Fibroblast of skin of right quadriceps (primary cell): ENCODE measurements at regions not wholly inside any gene's neighbourhood (a gene's known extent, or its start where the extent isn't known, plus 50 kb on each side); places are given as distances from the start of the nearest gene placed in this dataset.
A peak's percentile ranks its signal among the peaks of the same experiment; 100 is the strongest.
"Not testable (repeated sequence)": the region's sequence is repeated elsewhere in the genome, so short reads cannot be mapped to it uniquely, and the experiment has no call there.

Source experiments
- DNase-seq: peaks from one replicate; pipeline ENCODE4 v3.0.0-alpha.2; 2013

- no peak for DNase-seq
These were observed 199.4 kb upstream of the ZNF217 start for GRCh38 chr20:53792946-53793536.

- no peak for DNase-seq
These were observed 196.5 kb upstream of the ZNF217 start for GRCh38 chr20:53789989-53790675.

- DNase-seq: no peak
These were observed 194.8 kb upstream of the ZNF217 start for GRCh38 chr20:53788253-53789022.

GRCh38 chr20:53787491-53787931 is 193.9 kb upstream of the ZNF217 start:
- DNase-seq: not testable (repeated sequence)

- no peak for DNase-seq
These were observed 193.0 kb upstream of the ZNF217 start for GRCh38 chr20:53786445-53787267.

- DNase-seq: no peak
These were observed 192.4 kb upstream of the ZNF217 start for GRCh38 chr20:53786071-53786444.

- no peak for DNase-seq
These were observed 191.7 kb upstream of the ZNF217 start for GRCh38 chr20:53785320-53785719.

- DNase-seq: no peak
These were observed 190.1 kb upstream of the ZNF217 start for GRCh38 chr20:53783768-53784167.

- no peak for DNase-seq
These were observed 189.1 kb upstream of the ZNF217 start for GRCh38 chr20:53782612-53783246.

GRCh38 chr20:53779822-53780221 is 186.2 kb upstream of the ZNF217 start:
- DNase-seq: no peak

GRCh38 chr20:53778736-53779135 is 185.1 kb upstream of the ZNF217 start:
- DNase-seq: no peak

- no peak for DNase-seq
These were observed 184.4 kb upstream of the ZNF217 start for GRCh38 chr20:53778041-53778516.

- DNase-seq: not testable (repeated sequence)
These were observed 183.8 kb upstream of the ZNF217 start for GRCh38 chr20:53777402-53777801.

- DNase-seq: no peak
These were observed 183.2 kb upstream of the ZNF217 start for GRCh38 chr20:53776858-53777257.

- peak; percentile 96 for DNase-seq
These were observed 181.0 kb upstream of the ZNF217 start for GRCh38 chr20:53774461-53775203.

GRCh38 chr20:53773792-53774401 is 180.3 kb upstream of the ZNF217 start:
- peak; percentile 99 for DNase-seq

GRCh38 chr20:53773066-53773791 is 179.6 kb upstream of the ZNF217 start:
- DNase-seq: not testable (repeated sequence)

GRCh38 chr20:53769041-53769440 is 175.4 kb upstream of the ZNF217 start:
- DNase-seq: no peak

- DNase-seq: no peak
These were observed 174.7 kb upstream of the ZNF217 start for GRCh38 chr20:53768329-53768728.

- no peak for DNase-seq
These were observed 173.7 kb upstream of the ZNF217 start for GRCh38 chr20:53767206-53767930.
